ENCODE measurements at regions not wholly inside any gene's neighbourhood (a gene's known extent, or its start where the extent isn't known, plus 50 kb on each side); places are given as distances from the start of the nearest gene placed in this dataset.

GRCh38 chr5:124230456-124230855 lies 516.0 kb downstream of the ZNF608 start:
- Histone ChIP-seq H3K9ac (no peak overlapping the region), H3K4me3 (ENCODE audit: low read depth in 2 of 2, low read length in 1 of 2) (no peak overlapping the region), H3K9me3 (no peaks in the 10 kb centered on the region), H3K4me1 (ENCODE audit: control insufficient read depth in 1 of 2, insufficient read depth in 2 of 2, low read depth in 1 of 2, low read length in 1 of 2) (peaks cover 0 to 15% of the 10 kb centered on the region in 2 experiments; a peak in 2 of 4 replicates), H4K20me1 (ENCODE audit: insufficient read depth) (no peaks in the 10 kb centered on the region), H3K4me2 (no peak overlapping the region), H3F3A (replicated peaks; ENCODE audit: insufficient read depth) (no peaks in the 10 kb centered on the region), H3K27ac (ENCODE audit: low read depth in 2 of 2, low read length in 1 of 2) (no peak overlapping the region), H3K27me3 (ENCODE audit: insufficient read depth) (no peaks in the 10 kb centered on the region), H3K36me3 (replicated peaks in 1 of 2; ENCODE audit: control insufficient read depth in 1 of 2, insufficient read depth in 2 of 2, low read length in 1 of 2) (no peaks in the 10 kb centered on the region), H3K9me2 (no peaks in the 10 kb centered on the region), H2AFZ (ENCODE audit: low read depth) (no peak overlapping the region), H3K79me2 (ENCODE audit: insufficient read depth) (no peaks in the 10 kb centered on the region)
- CTCF ChIA-PET, result no interaction called here
- POLR2A ChIA-PET, result no interaction called here
- WGBS (ENCODE audit: low lambda C conversion rate), result 89% methylated on average over 7 of the region's 7 CpGs
- no peak for DNase-seq
- TF ChIP-seq CHD2 (IDR thresholded peaks at IDR 0.05; ENCODE audit: low read length, partially characterized antibody), result no peak
- no peak for TF ChIP-seq NRF1 (IDR thresholded peaks at IDR 0.05; ENCODE audit: low read depth, low read length)
- no peak for TF ChIP-seq REST (IDR thresholded peaks at IDR 0.05; ENCODE audit: low read depth, low read length)
- no peak for TF ChIP-seq FOXM1 (IDR thresholded peaks at IDR 0.05; ENCODE audit: low read depth)
- no peak for TF ChIP-seq FOSL2 (IDR thresholded peaks at IDR 0.05; ENCODE audit: borderline replicate concordance, low read depth)
- TF ChIP-seq GABPA (IDR thresholded peaks at IDR 0.05; ENCODE audit: low read depth), result no peak
- TF ChIP-seq SIN3A (IDR thresholded peaks at IDR 0.05; ENCODE audit: borderline replicate concordance, low read depth, low read length), result no peak
- TF ChIP-seq RAD21 (IDR thresholded peaks at IDR 0.05; ENCODE audit: low read length), result no peak
- no peak for TF ChIP-seq TEAD4 (IDR thresholded peaks at IDR 0.05; ENCODE audit: borderline replicate concordance, insufficient read depth)
- no peak for TF ChIP-seq RXRA (IDR thresholded peaks at IDR 0.05; ENCODE audit: borderline replicate concordance, low read depth)
- no peak for TF ChIP-seq MEF2A (IDR thresholded peaks at IDR 0.05; ENCODE audit: borderline replicate concordance, low read depth)
- no peak for TF ChIP-seq TCF12 (IDR thresholded peaks at IDR 0.05)
- no peak for TF ChIP-seq MAX (IDR thresholded peaks at IDR 0.05; ENCODE audit: low read depth)
- TF ChIP-seq USF1 (IDR thresholded peaks at IDR 0.05; ENCODE audit: borderline replicate concordance, low read depth), result no peak
- no peak for TF ChIP-seq EP300 (IDR thresholded peaks at IDR 0.05; ENCODE audit: borderline replicate concordance in 1 of 2, low read depth in 1 of 2, low read length in 1 of 2)
- TF ChIP-seq POLR2AphosphoS5 (IDR thresholded peaks at IDR 0.05; ENCODE audit: low read depth, low read length), result no peak
- TF ChIP-seq RCOR1 (IDR thresholded peaks at IDR 0.05; ENCODE audit: low read length), result no peak
- no peak for TF ChIP-seq CTCF (IDR thresholded peaks at IDR 0.05)

All from SK-N-SH (cell line).